GM18505 (cell line): ENCODE measurements at regions not wholly inside any gene's neighbourhood (a gene's known extent, or its start where the extent isn't known, plus 50 kb on each side); places are given as distances from the start of the nearest gene placed in this dataset.
"Not testable (repeated sequence)": the region's sequence is repeated elsewhere in the genome, so short reads cannot be mapped to it uniquely, and the experiment has no call there.

ENCODE experiments used
- ATAC-seq: cut with Tn5 transposase; IDR thresholded peaks from one replicate; pipeline ENCODE4 v1.9.1; 2021; ENCODE audit not compliant: unreplicated experiment
- POLR2A ChIP-seq: IDR thresholded peaks from 4 replicates; pipeline ENCODE4 v1.6.1; 2011; ENCODE audit warnings: borderline replicate concordance; ENCODE audit not compliant: insufficient read depth, insufficient read length; ENCODE audit errors: extremely low read depth

DNA sequence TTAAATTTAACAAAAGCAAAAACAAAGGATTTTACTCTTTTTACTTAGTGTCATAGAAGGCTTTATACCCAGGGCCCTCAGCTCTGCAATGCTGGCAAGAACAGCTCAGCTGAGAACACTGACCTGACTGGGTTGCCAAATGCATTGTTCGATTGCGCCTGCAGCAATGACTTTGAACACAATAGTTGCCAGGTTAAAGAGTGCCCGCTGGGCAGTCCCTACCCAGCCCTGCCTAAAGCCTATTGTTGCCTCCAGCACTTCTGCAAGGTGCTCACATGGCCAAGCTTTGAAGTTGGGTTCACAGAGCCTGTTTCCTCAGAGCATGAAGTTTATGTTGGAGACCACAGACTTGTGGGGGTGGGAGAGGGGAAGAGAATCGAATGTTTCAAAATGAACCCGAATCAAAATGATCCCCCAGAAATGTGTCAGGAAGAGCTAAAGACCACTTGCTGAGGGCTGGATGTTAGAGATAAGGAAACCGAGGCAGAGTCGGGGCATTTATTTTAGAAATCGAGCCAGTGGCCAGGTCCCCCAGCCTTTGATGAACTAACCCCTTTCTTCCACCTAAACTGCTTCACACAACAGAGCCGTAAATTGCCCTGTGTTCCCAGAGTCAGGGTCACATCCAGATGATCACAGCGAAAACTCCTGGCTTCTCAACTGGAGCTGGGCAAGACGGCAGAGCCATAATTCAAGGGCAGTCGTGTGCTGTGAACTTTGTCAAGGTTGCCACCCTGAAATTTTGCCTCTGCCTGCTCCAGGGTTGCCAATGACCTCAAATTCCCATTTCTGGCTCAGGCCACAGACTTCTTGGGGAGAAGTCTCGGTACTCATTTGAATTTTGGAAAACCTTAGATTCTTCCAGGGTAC lies 55.0 kb downstream of the FOXA2 start:
- no peak for TF ChIP-seq POLR2A
- no peak for ATAC-seq

DNA sequence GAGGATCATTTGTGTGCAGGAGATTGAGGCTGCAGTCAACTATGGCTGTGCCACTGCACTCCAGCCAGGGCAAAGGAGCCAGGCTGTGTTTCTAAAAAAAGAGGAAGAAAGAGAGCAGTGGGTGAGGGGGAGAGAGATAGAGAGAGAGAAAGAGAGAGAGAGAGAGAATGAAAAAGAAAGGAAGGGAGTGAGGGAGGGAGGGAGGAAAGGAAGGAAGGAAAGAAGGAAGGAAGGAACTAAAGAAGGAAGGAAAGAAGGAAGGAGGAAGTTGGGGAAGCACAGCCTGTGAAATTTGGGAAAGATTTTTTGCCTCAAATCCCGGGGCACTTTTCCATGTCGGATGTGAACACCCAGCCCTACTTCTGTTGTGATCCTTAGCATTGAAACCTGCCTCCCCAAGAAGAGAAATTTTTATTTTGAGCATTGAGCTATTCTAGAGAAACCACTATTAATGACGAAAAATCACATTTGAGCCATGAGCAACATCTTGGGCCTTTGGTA lies 57.8 kb downstream of the FOXA2 start:
- TF ChIP-seq POLR2A = no peak
- no peak for ATAC-seq

DNA sequence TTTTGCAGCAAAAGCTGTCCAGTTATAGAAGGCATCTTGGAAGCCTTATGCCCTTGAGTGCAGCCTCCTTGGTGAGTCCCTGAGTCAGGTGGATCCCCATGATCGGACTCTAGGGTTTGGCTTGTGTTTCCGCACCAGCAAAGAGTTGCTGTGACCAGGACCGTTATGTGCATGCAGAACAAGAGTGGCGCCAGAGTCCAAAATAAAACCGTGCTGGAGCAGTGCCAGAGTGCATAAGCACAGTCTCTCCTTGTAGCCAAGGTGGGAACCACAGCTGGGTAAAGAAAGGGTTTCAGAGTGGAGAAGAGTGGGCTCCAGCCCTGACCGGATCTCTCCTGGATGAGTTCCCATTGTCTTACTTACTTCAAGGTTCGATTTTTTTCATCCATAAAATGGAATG lies 58.6 kb downstream of the FOXA2 start:
- TF ChIP-seq POLR2A = no peak
- no peak for ATAC-seq

DNA sequence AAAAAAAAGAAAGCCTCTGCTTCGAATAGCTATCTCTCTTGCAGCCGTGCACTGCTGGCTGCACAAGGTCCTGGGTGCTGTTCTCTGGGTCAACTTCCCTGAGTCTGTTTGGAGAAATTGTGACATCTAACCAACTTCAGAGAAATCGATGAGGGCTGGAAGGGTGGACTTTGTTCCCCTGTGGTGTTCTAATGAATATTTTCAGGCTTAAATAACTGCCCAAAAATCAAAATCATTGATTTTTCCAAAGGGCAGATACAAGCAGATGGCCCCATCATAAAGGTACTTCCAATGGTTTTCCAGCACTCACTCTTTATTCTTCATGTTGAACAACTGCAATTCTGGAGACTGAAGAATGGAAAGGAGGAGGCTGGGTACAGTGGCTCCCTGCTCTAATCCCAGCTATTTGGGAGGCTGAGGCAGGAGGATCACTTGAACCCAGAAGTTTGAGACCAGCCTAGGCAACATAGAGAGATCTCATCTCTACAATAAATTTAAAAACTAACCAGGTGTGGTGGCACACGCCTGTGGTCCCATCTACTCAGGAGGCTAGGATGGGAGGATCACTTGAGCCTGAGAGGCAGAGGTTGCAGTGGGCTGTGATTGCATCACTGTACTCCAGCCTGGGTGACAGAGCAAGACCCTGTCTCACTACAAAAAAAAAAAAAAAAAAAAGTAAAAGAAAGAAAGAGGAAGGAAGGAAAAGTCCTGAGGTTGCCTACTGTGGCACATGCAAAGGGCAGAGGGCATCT lies 59.1 kb downstream of the FOXA2 start:
- ATAC-seq = no peak
- TF ChIP-seq POLR2A = no peak

DNA sequence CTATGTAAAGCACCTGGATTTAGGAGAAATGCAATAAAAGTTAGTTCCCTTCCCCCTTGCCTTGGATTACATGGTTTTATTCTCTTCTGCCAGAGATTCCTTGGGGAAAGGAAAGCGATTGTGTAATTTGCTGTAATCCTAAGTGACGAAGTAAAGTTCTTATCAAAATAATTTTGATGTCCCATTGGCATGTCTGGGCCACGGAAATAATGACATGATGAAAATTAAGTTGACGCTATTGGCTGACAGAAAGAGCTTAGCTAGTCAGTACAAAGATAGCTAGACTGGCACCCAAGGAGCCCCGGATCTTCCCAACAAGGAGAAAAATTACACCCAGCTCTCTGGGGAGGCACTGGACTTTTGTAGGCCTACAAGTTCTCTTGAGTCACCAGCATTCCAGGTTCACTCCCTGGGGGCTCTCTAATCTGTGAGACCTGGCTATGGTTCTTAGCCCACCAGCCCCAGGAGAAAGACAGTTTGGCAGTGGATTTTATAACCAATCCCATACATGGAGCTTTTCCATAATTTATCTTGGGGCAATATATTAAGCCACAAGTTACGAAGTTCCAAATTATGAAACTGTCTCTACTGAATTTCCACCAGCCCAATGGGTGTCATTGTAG lies 59.9 kb downstream of the FOXA2 start:
- no peak for ATAC-seq
- TF ChIP-seq POLR2A = no peak

DNA sequence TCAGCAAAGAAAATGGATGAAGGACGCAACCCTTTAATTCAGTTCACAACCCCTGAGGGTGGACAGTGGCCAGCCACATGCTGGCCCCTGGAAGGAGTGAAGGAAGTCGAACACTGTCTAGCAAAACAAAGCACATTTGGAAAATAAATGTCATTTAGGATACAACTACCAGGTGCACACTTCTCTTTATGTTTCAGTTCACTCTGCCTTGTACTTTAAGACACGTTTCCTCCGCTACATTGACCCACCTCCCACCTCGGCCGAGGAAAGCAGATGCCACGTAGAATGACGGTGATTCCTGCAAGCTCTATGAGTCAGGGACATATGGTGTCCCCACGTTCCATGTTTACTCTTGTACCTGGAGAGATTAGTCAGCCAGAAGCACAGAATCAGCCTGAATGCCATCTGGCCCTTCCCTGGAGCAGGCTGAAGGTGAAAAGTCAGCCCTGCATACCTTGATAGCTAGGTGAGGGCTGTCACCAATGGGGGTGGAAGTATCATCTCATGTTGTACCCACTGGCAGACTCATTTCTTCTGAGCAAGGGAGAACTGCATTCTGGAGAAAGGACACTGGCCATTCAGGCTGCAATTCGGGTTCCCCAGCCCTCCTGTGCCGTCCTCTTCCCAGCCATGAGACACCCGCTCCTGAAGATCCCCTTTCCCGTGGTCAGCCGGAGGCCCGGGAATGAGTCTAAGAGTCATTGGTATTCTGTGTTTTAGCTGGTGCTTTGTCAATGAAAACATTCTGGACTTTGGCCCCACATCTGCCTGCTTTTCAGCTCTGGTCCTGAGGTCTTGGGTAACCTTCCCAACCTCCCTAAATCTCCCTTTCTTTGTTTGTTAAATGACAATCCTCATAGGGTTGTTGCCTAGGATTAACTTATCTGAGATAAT lies 60.6 kb downstream of the FOXA2 start:
- no peak for ATAC-seq
- no peak for TF ChIP-seq POLR2A

DNA sequence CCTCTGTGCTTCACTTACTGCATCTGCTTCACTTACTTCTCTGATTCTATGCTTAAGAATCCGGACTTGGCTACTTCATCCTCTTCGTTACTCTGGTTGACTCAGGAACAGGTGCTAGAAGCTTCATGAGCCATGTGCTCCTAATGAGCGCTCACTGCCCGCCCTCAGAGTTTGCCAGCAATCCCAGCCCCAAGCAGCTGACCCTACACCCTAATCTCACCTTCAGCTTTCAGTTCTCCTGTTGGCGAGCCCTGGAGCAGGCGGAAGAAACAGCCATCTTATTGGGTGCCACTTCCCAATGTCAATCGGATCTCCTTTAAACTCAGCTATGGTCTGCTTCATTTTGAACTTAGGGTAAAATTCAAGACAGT lies 61.3 kb downstream of the FOXA2 start:
- no peak for ATAC-seq
- TF ChIP-seq POLR2A = no peak

DNA sequence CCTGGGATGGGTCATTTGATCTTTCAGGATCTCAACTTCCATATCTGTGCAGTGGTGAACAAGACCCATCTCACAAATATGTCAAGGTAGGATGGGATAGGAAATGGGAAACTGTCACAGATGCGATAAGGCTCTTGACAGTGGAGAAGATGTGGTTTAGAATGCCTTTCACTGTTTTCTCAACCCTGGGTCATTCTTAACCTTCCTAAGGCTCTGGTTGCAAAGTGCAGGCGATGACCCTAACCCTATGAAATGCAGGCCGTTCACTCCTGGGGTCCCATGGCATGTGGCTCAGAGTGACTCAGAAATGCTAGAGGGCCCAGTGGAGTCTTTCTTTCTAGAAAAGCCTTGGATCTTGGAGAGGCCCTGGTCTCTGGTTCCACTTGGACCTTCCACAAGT lies 61.7 kb downstream of the FOXA2 start:
- ATAC-seq = no peak
- TF ChIP-seq POLR2A = no peak

DNA sequence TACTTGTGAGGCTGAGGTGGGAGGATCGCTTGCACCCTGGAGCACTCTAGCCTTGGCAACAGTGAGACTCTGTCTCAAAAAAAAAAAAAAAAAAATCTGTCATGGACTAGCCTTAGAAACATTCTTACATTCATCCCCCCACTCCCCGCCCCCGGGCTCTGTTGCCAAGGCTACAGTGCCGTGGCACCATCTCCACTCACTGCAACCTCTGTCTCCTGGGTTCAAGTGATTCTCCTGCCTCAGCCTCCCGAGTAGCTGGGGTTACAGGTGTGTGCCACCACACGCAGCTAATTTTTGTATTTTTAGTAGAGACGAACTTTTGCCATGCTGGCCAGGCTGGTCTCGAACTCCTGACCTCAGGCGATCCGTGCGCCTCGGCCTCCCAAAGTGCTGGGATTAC lies 62.4 kb downstream of the FOXA2 start:
- ATAC-seq = not testable (repeated sequence)

DNA sequence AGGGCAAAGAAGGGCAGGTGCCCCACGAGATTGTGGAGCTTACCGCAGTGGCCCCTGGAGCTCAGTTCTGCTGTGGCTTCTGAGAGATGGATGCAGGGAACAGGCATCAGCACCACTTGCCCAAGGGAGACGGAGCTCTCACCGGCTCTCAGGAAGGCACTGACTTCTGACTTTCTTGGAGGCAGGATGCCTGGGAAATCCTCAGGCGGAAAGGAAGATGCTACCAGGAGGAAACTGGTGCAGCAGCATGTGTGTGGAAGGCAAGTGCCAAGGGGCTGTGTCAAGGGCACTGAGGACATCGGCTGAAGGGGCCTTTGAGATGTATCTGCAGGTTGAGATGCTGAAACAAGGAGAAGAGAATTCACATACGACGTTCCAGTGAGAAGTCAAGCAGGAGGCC lies 64.0 kb downstream of the FOXA2 start:
- ATAC-seq = no peak
- TF ChIP-seq POLR2A = no peak

DNA sequence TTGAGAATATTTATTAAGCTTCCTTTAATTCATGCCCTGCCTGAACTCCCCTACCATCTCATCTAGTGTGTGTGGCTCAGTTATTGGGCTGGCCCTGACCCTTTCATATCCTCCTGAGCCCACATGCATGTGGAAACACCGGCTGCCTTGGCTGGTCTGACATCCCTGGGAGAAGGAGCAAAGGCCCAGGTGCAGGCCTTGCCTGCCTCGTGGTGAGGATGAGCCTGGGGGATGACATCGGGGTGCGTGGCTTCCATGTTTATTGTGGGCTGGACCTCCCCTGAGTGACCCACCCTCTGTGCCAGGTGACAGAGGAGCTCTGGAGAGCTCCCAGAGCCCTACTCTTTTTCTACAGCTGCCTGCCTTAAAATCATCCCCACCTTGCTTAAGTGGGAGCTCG lies 69.1 kb downstream of the FOXA2 start:
- TF ChIP-seq POLR2A = no peak
- ATAC-seq = no peak

DNA sequence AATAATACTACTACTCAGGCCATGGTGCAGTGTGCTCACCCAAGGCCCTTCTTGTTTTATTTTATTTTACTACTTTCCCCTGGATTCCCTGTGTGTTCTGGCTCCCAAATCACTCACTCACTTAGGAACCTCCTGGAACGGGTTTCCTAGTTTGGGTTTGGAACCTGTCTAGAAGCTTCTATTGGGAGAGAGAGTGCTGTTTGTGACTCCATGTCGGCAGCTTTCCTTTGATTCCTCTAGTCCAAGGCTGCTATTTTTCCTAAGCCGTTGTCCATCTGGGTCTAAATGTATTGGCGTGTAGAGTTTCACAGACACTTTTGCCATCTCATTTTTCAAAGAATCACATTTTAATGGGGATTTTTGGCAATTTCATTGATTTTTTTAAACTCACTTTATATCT lies 70.8 kb downstream of the FOXA2 start:
- no peak for ATAC-seq
- TF ChIP-seq POLR2A = no peak

DNA sequence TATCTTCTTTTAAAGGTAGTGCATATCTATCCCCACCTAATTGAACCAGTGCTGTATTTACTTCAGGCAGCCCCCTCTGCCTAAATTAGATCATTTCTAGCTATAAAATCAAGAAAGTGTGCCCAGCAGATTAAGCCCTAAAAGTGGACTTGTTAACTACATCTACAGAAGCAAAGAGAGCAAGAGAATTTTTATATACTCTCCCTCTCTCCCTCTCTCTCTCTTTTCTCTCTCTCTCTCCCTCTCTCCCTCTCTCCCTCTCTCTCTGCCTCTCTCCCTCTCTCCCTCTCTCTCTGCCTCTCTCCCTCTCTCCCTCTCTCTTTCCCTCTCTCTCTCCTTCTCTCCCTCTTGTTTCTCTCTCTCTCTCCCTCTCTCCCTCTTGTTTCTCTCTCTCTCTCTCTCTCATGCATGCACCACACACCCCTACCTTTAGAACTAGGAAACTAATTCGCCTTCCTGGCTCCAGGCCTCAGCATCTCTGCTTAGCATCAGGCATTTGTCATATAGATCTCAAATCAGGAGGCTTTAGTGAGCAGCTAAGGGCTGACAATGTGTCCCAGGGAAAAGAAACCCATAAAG lies 71.4 kb downstream of the FOXA2 start:
- TF ChIP-seq POLR2A = no peak
- ATAC-seq = no peak
